ENCODE measurements at regions not wholly inside any gene's neighbourhood (a gene's known extent, or its start where the extent isn't known, plus 50 kb on each side); places are given as distances from the start of the nearest gene placed in this dataset.
"Not testable (repeated sequence)": the region's sequence is repeated elsewhere in the genome, so short reads cannot be mapped to it uniquely, and the experiment has no call there.

DNA sequence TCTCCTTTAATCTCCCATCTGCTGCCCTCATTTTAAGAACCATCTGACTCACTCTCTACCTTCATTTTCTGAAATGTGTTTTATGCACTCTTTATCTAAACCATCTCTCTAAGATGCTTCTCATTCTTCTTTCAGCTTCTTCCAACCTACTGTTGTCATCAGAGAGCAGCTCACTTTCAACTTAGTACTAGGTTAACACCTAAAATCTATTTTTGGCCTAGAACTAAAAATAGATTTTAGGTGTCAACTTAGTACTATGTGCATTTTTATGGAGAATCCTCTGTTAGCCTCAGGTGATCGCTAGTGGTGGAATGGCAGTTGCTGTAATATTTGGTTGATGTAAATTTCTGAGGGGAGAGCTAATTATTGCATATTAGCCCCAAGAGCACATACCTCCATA lies 277.1 kb downstream of the KCNJ2 start:
- no peak for DNase-seq (ENCODE audit: low read depth)

- no peak for DNase-seq (ENCODE audit: low read depth)
Measured at GRCh38 chr17:70447588-70447987, 278.3 kb downstream of the KCNJ2 start.

DNA sequence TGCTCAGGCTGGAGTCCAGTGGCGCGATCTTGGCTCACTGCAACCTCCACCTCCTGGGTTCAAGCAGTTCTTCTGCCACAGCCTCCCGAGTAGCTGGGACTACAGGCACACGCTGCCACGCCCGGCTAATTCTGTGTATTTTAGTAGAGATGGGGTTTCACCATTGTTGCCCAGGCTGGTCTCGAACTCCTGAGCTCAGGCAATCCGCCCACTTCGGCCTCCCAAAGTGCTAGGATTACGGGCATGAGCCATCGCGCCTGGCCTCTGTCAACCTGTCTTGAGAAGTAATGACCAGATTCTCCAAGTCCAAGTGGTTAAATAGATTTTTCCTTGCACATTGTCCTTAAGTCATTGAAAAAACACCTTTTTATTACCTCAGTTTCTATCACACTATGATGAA lies 283.7 kb downstream of the KCNJ2 start:
- not testable (repeated sequence) for DNase-seq (ENCODE audit: low read depth)

GRCh38 chr17:70454377-70454776 lies 285.0 kb downstream of the KCNJ2 start:
- DNase-seq (ENCODE audit: low read depth): no peak

GRCh38 chr17:70454908-70455307 lies 285.6 kb downstream of the KCNJ2 start:
- no peak for DNase-seq (ENCODE audit: low read depth)

GRCh38 chr17:70464995-70465394 lies 295.7 kb downstream of the KCNJ2 start:
- no peak for DNase-seq (ENCODE audit: low read depth)

- no peak for DNase-seq (ENCODE audit: low read depth)
Measured at GRCh38 chr17:70468661-70469060, 299.3 kb downstream of the KCNJ2 start.

DNA sequence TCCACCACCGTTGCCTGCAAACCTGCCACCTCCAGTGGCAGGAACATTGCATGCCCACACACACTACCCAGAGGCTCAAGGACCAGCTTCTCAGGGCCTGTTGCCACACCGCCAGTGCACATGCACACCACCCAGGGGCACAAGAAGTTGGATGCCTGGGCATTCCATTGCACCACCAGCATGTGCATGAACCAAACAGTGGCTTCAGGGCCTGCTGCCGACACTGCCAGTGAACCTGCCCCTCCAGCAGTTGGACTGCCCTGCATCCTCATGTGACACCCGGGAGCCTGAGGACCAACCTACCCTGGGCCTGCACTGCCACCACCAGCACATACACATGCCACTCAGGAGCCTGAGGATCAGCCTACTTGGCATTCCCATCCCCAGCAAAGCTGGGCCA lies 303.7 kb downstream of the KCNJ2 start:
- DNase-seq (ENCODE audit: low read depth): no peak

- no peak for DNase-seq (ENCODE audit: low read depth)
Measured at GRCh38 chr17:70476368-70476767, 307.0 kb downstream of the KCNJ2 start.

- DNase-seq (ENCODE audit: low read depth): no peak
Measured at GRCh38 chr17:70478902-70479301, 309.6 kb downstream of the KCNJ2 start.

- DNase-seq (ENCODE audit: low read depth): no peak
Measured at GRCh38 chr17:70479779-70480178, 310.4 kb downstream of the KCNJ2 start.

DNA sequence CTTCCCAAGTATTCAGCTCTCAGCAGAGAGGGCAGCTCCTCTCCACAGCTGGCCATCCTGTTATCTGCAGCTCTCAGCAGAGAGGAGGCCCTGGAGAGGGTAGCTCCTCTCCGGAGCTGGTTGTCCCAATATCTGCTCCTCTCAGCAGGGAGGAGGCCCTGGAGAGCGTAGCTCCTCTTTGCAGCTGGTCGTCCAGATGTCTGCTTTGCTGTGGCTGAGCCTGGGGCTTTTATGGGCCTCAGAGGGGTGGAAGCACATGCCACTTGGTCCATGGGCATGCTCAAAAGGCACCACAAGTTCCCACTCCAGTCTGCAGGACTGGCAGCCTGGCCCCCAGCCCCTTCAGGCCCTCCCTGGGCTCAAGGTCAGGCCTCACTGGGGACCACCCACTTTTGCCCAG lies 314.3 kb downstream of the KCNJ2 start:
- DNase-seq (ENCODE audit: low read depth): no peak

- no peak for DNase-seq (ENCODE audit: low read depth)
Measured at GRCh38 chr17:70484050-70484449, 314.7 kb downstream of the KCNJ2 start.

GRCh38 chr17:70484496-70484895 lies 315.2 kb downstream of the KCNJ2 start:
- DNase-seq (ENCODE audit: low read depth): no peak

- no peak for DNase-seq (ENCODE audit: low read depth)
Measured at GRCh38 chr17:70492368-70492767, 323.0 kb downstream of the KCNJ2 start.

GRCh38 chr17:70493277-70493874 lies 324.0 kb downstream of the KCNJ2 start:
- no peak for DNase-seq (ENCODE audit: low read depth)

- no peak for DNase-seq (ENCODE audit: low read depth)
Measured at GRCh38 chr17:70498631-70499030, 329.3 kb downstream of the KCNJ2 start.

GRCh38 chr17:70499067-70499786 lies 329.9 kb downstream of the KCNJ2 start:
- DNase-seq (ENCODE audit: low read depth): no peak

GRCh38 chr17:70503449-70503848 lies 334.1 kb downstream of the KCNJ2 start:
- DNase-seq (ENCODE audit: low read depth): no peak

GRCh38 chr17:70510288-70510687 lies 341.0 kb downstream of the KCNJ2 start:
- no peak for DNase-seq (ENCODE audit: low read depth)

DNA sequence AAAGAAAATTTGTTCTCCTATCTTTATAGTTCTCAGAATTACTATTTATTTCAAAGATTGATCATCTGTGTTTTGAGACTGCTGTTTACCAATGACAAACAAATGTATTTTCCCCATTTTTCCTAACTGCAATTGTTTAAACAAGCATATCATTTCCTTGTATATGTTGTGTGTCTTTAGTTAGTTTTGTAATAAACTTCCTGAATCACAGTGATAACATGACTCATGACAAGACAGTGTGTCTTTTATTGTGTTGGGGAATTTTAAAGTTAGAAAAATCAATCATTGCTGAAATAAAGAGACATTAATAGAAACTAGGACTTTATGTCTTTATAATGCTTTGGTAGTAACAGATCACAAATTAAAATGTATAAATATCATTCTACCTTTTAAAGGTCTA lies 348.5 kb downstream of the KCNJ2 start:
- no peak for DNase-seq (ENCODE audit: low read depth)

DNA sequence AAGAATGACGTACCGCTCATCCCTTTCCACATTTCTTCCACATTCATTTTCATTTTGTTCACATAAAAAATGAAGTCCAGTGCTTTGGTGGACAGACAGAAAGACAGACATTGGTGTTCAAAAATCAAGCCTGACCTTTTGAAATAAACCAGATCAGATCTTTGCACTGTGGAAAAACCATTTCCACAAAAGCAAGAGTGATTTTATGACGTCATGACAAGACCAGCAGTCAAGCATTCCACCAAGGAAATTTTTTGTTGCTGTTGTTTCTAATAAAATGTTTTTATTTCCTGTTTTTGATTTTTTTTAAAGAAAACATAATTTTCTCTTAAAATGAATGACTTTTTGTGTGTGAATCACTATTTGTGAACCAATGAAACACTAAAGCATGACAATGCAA lies 350.0 kb downstream of the KCNJ2 start:
- no peak for DNase-seq (ENCODE audit: low read depth)

- DNase-seq (ENCODE audit: low read depth): no peak
Measured at GRCh38 chr17:70520447-70520846, 351.1 kb downstream of the KCNJ2 start.

DNA sequence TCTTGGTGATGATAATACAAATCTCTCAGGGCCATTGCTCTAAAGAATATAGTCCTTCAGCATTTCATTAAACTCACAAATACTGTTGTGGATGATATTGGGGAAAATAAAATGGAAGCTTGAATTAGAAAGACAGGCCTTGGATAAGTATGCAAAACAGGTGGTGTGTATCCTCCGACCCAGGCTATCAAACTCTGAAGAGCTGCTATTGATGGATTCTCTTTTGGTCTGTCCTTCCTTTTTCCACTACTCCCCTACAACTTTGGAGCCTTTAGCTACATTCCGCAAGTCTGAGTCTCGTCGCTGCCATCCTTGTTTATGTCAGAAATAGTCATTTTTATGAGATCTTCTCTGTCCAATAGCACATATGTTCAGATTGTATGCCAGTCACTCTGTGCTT lies 351.6 kb downstream of the KCNJ2 start:
- DNase-seq (ENCODE audit: low read depth): no peak

Measured in iris pigment epithelial cell (primary cell).